OCI-LY7 (cell line): ENCODE measurements at regions not wholly inside any gene's neighbourhood (a gene's known extent, or its start where the extent isn't known, plus 50 kb on each side); places are given as distances from the start of the nearest gene placed in this dataset.

ENCODE experiments used
- CTCF ChIP-seq: fragments of 200-600 bp; sonication (generic); conservative IDR thresholded peaks from 2 replicates; pipeline ENCODE4 v1.5.1; 2014; ENCODE audit warnings: mild to moderate bottlenecking, antibody characterized with exemption, low read length, moderate library complexity, mixed read lengths
- EZH2phosphoT487 ChIP-seq: fragments of 200-600 bp; sonication (generic); IDR thresholded peaks from 2 replicates; pipeline ENCODE4 v1.6.1; 2018; ENCODE audit warnings: low read depth, borderline replicate concordance, mild to moderate bottlenecking, mixed run types, antibody characterized with exemption, low read length, moderate library complexity, mixed read lengths

DNA sequence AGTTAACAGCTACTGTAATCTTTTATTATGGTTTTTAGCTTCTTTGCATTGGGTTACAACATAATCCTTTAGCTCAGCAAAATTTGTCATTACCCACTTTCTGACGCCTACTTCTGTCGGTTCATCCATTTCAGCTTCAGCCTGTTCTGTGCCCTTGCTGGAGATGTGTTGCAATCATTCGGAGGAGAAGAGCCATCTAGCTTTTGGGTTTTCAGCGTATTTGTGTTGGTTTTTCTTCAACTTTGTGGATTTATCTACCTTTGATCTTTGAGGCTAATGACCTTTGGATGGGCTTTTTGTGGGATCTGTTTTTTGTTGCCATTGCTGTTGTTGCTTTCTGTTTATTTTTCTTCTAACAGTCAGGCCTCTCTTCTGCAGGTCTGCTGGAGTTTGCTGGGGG, 69.2 kb upstream of the ATXN7L3B start:
- TF ChIP-seq CTCF = no peak
- no peak for TF ChIP-seq EZH2phosphoT487
